ENCODE measurements at regions not wholly inside any gene's neighbourhood (a gene's known extent, or its start where the extent isn't known, plus 50 kb on each side); places are given as distances from the start of the nearest gene placed in this dataset.

- no peak for DNase-seq
These were observed 65.8 kb downstream of the ETAA1 start for GRCh38 chr2:67462738-67463496.

GRCh38 chr2:67463810-67464209 is 66.7 kb downstream of the ETAA1 start:
- no peak for DNase-seq

- no peak for DNase-seq
These were observed 68.5 kb downstream of the ETAA1 start for GRCh38 chr2:67465623-67466022.

DNA sequence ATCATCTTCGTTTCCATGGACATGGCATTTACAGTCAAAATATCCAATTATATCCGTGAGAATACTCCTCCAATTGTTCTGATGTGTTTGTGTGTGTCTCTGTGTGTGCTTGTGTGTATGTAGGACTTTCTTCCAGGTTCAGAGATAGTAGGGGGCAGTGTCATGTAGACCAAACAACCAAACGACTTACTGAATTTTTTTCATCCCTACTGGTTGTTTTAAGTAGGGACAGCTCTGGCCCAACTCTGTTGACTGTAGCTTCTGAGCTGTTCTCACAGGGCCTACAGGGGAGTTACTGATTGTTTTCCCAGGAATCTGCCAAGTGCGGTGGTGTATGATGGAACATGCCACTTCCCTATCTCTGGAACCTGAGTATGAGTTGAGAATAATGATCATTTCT is 69.6 kb downstream of the ETAA1 start:
- no peak for DNase-seq

- no peak for DNase-seq
These were observed 74.5 kb downstream of the ETAA1 start for GRCh38 chr2:67471681-67472080.

GRCh38 chr2:67476809-67477790 is 80.0 kb downstream of the ETAA1 start:
- no peak for DNase-seq

GRCh38 chr2:67479261-67479660 is 82.1 kb downstream of the ETAA1 start:
- no peak for DNase-seq

GRCh38 chr2:67485431-67485830 is 88.3 kb downstream of the ETAA1 start:
- DNase-seq: no peak

DNA sequence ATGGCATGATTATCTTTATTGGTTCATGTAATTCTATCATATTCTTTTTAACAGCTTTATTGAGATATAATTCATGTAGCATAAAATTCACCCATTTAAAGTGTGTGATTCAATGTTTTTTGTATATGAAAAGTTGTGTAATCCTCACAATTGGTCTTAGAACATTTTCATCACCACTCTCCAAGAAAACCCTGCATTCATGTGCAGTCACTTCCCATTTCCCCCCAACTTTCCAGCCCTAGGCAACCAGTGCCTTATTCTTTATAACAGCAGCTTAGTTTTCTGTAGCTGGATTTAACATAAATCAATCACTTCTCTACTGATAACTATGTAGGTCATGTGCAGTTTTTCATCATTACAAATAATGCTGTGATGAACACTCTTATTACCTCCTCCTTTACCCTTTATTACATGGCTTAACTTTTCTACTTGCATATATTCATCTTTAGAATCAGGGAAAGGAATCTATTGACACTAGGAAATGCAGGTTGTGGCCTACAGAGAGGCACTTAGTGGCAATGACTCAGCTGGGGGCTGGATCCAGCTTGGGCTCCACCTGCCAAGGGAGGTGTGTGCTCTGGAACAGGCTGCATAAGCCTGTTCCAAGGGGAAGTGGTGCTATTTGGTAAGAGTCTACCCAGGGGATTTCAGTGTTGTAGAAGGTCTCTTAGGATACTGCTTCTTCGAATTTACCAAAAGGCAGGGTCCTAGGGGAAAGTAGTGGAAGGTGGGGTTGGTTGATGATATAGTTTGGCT is 89.1 kb downstream of the ETAA1 start:
- no peak for DNase-seq

- no peak for DNase-seq
These were observed 90.9 kb downstream of the ETAA1 start for GRCh38 chr2:67487993-67488392.

- DNase-seq: no peak
These were observed 92.3 kb downstream of the ETAA1 start for GRCh38 chr2:67489396-67489795.

GRCh38 chr2:67498931-67499330 is 101.8 kb downstream of the ETAA1 start:
- no peak for DNase-seq

DNA sequence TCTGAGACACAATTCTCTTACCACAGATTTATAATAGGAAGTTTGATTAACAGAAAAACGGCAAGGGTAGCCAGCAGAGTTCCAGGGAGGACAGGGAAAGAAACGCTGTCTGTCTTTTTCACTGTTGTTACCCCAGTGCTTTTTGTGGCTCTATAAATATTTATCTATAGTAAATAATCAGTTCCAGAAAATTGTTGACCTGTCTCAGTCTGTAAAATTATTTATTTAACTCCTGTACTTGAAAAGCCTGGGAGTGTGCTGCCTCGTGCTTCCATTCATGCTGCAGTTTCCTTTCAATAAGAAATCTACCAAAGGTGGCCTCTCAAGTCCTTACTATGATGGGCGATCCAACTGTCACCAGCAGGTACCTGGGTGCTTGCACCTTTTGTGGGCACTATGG is 102.9 kb downstream of the ETAA1 start:
- no peak for DNase-seq

DNA sequence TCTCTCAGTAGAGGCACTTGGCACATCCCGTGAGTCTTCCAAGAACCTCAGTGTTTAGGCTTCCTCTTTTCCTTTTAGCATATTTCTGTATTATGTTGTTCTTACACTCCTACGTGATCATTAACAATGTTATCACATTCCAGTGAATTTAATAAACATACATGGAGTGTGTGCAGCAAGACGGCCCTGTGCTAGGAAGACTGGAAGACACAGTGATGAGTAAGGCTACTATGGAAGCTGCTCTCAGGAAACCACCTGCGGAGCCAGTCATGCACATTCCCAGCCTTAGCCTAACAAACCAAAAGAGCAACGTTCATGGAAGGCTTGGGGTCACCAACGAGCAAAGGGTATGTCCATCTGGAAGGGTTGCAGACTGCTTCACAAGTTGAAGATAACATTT is 103.4 kb downstream of the ETAA1 start:
- DNase-seq: no peak

GRCh38 chr2:67502346-67503065 is 105.4 kb downstream of the ETAA1 start:
- DNase-seq: no peak

DNA sequence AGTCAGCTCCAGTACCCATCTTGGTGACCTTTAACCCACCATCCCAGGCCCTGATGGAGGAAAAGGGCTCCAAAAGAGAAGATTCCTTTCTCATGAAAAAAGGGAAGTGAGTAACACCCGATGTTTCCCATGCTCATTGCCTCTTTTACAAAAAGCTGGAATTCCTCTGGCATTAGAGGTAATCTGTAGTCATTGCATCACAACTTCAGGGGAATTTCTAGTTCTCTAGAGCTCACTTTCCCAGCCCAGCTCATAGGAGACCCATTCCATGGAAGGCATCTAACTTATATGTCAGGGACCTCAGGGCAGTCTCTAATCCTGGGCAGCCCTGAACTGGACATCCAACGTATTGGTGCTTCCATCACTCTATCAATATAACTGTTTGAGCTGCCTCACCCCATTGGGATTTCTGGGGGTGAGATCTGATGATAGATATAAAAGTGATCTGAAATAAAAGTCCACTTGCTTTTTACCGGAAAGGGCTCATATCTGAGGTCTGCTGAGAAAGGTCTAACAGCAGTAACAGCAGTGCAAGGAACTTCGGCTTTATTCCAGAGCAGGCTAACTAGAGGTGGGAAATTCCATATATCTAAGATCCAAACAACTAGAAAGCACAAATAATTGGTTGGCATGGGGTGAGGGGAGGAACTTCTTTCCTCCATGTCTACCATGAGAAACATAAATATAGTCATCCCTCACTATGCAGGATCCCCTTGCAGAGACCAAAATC is 106.1 kb downstream of the ETAA1 start:
- DNase-seq: no peak

DNA sequence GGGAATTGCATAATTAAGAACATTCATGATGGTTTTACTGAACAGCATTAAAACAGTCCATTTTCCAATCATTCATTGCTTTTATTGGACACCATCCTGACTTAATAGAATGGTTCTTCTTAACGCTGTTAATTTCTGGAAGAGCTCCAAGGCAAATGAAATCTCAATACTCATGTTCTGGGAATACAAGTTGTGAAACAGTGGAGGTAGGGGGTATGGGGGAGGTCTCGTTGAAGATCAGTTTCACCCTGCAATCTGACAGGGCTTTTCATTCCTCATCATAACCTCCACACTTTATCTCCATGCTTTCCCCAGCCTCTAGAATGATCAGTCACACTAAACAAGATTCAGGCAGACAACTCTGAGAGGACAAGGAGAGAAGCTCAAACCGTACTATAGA is 113.6 kb downstream of the ETAA1 start:
- DNase-seq: no peak

DNA sequence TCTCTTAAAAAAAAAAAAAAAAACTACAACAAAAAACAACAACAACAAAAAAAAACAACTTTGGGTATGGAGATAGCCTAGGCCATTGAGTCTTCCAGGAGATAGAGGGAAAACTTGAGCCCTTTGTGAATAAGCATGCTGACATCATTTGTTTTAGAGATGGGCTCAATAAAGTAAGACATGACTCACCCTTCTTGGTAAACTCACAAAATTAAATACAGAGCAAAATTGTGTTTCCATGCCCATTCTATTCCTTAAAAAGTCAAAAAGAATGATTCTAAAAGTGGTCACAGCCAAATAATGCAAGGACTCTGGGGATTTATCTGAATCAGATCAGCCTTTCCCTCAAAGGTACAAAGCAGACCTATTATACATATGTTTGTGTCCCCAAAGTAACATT is 117.4 kb downstream of the ETAA1 start:
- DNase-seq: no peak

DNA sequence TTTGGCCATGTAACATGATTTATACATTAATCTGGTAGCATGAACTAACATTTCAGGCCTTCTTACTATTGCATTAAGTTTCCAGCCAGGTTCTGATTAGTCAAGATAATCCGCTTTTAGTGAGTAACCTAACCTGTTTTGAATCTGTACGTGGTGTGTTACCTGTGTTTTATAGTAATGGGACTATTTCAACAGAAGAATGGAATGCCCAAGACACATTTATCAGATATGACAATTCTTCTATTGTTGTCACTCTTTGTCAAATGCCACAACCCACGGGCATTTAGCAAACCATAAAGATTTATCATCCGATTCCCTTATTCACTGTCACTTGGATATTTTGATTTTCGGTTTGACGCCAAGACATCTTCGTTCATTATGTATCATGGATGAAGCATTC is 117.9 kb downstream of the ETAA1 start:
- no peak for DNase-seq

DNA sequence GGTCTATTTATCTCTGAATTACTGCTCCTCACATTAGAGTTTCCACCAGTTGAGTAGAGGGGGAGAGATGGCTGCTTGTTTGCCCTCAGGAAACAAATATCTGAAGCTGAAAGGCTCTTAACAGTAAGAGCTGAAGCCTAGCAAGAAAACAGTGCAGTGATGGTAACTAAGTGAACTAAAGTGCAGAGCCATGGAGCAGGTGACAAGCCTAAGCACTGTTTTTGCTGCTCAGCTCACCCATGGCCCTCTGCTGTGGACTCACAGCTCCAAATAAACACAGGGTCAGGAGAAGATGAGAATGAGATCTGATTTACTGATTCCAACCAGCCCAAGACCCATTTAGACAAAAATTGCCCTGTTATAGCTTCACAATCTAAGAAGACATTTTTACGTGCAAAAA is 118.4 kb downstream of the ETAA1 start:
- no peak for DNase-seq

DNA sequence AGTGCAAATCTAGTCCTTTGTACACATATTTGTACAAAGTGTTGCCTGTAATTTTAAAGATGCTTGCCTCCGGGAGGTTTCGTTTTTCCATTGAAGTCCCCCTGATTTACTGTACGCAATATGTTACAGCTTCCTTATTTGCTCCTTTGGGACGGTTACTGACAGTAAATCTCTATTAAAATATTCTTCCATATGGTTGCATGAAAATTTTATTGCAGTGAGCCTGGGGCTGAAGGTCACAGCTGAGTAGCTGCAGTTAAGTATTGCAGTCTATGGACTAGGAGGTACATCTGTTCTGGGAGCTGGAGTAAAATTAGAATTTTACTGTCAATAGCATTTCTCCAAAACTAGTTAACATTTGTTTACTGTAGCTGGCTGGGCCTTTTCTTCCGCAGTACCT is 119.2 kb downstream of the ETAA1 start:
- no peak for DNase-seq

Data from inflammatory macrophage (primary cell).